Spleen (tissue), 11 donors: ENCODE measurements at regions not wholly inside any gene's neighbourhood (a gene's known extent, or its start where the extent isn't known, plus 50 kb on each side); places are given as distances from the start of the nearest gene placed in this dataset.

Source experiments
- DNase-seq: peaks from one replicate; pipeline ENCODE4 v3.0.0-alpha.2; 2020
- H3K27ac ChIP-seq, 8 donors: fragments of 200-600 bp; sonication (generic) in 7 of 8; 1 replicate in 4 of 8; 2 replicates in 4 of 8; pipeline versions ENCODE4 v1.5.0 to v1.8.0; 2016 to 2021; ENCODE audit warnings: inconsistent platforms in 4 of 8, mild to moderate bottlenecking in 4 of 8, moderate library complexity in 1 of 8
- H3K27me3 ChIP-seq, 7 donors: fragments of 200-600 bp; sonication (generic) in 6 of 7; replicated peaks in 1 of 7; 1 replicate in 4 of 7; 2 replicates in 3 of 7; pipeline versions ENCODE4 v1.5.0 to v1.8.0; 2016 to 2021; ENCODE audit warnings: inconsistent platforms in 3 of 7, mild to moderate bottlenecking in 1 of 7
- H3K36me3 ChIP-seq, 6 donors: fragments of 200-600 bp; sonication (generic) in 5 of 6; 1 replicate in 4 of 6; 2 replicates in 2 of 6; pipeline versions ENCODE4 v1.5.0 to v1.8.0; 2016 to 2021; ENCODE audit warnings: inconsistent platforms in 2 of 6
- H3K4me1 ChIP-seq, 6 donors: fragments of 200-600 bp; sonication (generic) in 5 of 6; 1 replicate in 3 of 6; 2 replicates in 3 of 6; pipeline versions ENCODE4 v1.5.0 to v1.8.0; 2016 to 2021; ENCODE audit warnings: inconsistent platforms in 3 of 6
- H3K4me3 ChIP-seq, 8 donors: fragments of 200-600 bp; sonication (generic) in 7 of 8; 1 replicate in 4 of 8; 2 replicates in 4 of 8; pipeline versions ENCODE4 v1.5.0 to v1.8.0; 2016 to 2021; ENCODE audit warnings: inconsistent platforms in 4 of 8, mild to moderate bottlenecking in 4 of 8, moderate library complexity in 2 of 8
- H3K9me3 ChIP-seq, 8 donors: fragments of 200-600 bp; sonication (generic) in 7 of 8; 1 replicate in 4 of 8; 2 replicates in 4 of 8; pipeline versions ENCODE4 v1.5.0 to v1.8.0; 2016 to 2021; ENCODE audit warnings: inconsistent platforms in 4 of 8
- POLR2A ChIP-seq, 3 donors: fragments of 450-650 bp; IDR thresholded peaks; one replicate each; pipeline ENCODE4 v1.5.1; 2017; ENCODE audit warnings: antibody characterized with exemption in 3 of 3, mild to moderate bottlenecking in 1 of 3
- POLR2AphosphoS5 ChIP-seq, 3 donors: sonication (generic); formaldehyde crosslinking; IDR thresholded peaks; one replicate each; pipeline ENCODE4 v1.5.1; 2017; ENCODE audit warnings: antibody characterized with exemption in 3 of 3
- WGBS, 5 donors: extraction: QIAGEN DNeasy Blood & Tissue Kit in 3 of 5; methylation state at CpG; one replicate each; pipeline versions ENCODE4 v1.1.5 to v1.1.7; 2013 to 2018; 5-methylcytosine and 5-hydroxymethylcytosine counted together
- intact Hi-C: fragments of 100-400 bp; cut with DNase I; formaldehyde crosslinking; loops from one replicate; pipeline ENCODE4 v1.15.0; 2023; ENCODE audit warnings: low total_unique reads
- TF ChIP-seq, protein P1 (sequence below), 11 experiments: fragments of 200-600 bp in 7 of 11; fragments of 450-650 bp in 4 of 11; sonication (generic) in 4 of 11; IDR thresholded peaks in 8 of 11; conservative IDR thresholded peaks in 3 of 11; 1 replicate in 7 of 11; 2 replicates in 4 of 11; pipeline versions ENCODE4 v1.4.0 to v1.8.0; 2016 to 2021; ENCODE audit warnings: antibody characterized with exemption in 11 of 11, inconsistent platforms in 4 of 11, mild to moderate bottlenecking in 1 of 11
- donor health status: healthy with polysubstance abuse.
- donor health status: DM: no; HTN: no; CAD: no; lungs with moderate emphysema.
- donor health status: DM: no; HTN: no; CAD: no.
- donor health status: Bipolar disorder and iron deficiency.
- donor health status: healthy.
- donor health status: DM: no; HTN: no; CAD: no.
- donor health status: DM: yes; HTN: yes; CAD: no.

DNA sequence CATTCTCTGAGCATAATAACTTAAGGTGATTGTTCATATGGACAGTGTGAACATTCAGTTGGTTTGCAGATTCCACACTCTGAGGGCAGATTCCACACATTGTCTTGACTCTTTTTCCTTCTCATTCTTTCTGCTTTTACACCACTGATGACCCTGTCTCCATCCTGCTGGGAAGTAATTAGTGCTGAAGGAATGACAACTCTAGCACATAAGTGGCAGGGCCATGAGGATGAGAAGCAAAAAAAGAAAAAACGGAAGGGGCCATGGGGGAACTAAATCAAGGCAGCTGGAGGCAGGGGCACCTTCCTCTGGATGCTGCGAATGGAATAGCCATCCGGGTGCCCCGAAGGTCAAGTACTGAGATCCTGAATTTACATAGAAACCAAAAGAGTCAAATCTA is 944.0 kb downstream of the KCNJ2 start:
- Histone ChIP-seq H3K4me3 (no peak overlapping the region), H3K9me3 (no peaks in the 10 kb centered on the region), H3K4me1 (no peaks in the 10 kb centered on the region), H3K27me3 (peaks cover 0 to 5% (median 0%) of the 10 kb centered on the region in 7 donors), H3K27ac (no peak overlapping the region), H3K36me3 (no peaks in the 10 kb centered on the region)
- intact Hi-C loops: no loop called here
- WGBS, 5 donors: 33 to 60% (median 52%) methylated on average over 4 of the region's 4 CpGs
- DNase-seq: no peak
- TF ChIP-seq POLR2A (IDR thresholded peaks at IDR 0.05): no peak
- TF ChIP-seq, protein P1, sequence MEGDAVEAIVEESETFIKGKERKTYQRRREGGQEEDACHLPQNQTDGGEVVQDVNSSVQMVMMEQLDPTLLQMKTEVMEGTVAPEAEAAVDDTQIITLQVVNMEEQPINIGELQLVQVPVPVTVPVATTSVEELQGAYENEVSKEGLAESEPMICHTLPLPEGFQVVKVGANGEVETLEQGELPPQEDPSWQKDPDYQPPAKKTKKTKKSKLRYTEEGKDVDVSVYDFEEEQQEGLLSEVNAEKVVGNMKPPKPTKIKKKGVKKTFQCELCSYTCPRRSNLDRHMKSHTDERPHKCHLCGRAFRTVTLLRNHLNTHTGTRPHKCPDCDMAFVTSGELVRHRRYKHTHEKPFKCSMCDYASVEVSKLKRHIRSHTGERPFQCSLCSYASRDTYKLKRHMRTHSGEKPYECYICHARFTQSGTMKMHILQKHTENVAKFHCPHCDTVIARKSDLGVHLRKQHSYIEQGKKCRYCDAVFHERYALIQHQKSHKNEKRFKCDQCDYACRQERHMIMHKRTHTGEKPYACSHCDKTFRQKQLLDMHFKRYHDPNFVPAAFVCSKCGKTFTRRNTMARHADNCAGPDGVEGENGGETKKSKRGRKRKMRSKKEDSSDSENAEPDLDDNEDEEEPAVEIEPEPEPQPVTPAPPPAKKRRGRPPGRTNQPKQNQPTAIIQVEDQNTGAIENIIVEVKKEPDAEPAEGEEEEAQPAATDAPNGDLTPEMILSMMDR (IDR thresholded peaks at IDR 0.05 in 8 of 11, conservative IDR thresholded peaks at IDR 0.05 in 3 of 11): no peak
- TF ChIP-seq POLR2AphosphoS5 (IDR thresholded peaks at IDR 0.05): no peak

DNA sequence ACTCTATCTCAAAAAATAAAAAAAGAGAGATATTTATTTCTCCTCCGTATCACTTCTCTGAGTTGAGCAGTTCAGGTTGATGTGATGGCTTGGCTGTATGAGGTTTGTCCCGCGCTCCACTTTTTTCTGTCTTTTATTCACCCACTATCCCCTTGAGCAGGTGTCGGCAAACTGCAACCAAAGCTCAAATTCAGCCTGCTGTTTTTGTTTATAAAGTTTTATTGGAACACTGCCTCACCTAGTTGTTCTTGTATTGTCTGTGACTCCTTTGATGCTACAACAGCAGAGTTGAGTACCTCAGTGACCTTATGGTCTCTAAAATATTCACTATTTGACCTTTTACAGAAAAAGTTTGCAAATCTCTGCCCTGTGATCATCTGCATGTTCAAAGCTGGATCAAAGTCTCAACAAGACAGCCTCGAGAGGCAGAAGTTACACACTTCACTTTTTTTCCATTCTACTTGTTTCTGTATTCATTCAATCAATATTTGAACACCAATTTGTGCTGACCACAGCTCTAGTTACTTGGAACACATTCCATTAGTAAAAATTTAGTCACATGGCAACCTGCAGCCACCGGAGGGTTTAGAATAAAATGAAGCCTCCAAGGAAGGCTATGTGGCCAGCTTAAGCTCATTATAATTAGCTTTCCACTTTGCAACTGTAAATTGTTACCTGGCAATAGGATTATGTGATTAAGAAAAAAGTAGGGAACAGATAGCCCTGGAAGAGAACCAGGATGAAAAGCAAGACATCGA is 945.8 kb downstream of the KCNJ2 start:
- TF ChIP-seq POLR2AphosphoS5 (IDR thresholded peaks at IDR 0.05): no peak
- no peak for TF ChIP-seq POLR2A (IDR thresholded peaks at IDR 0.05)
- TF ChIP-seq, protein P1 (IDR thresholded peaks at IDR 0.05 in 8 of 11, conservative IDR thresholded peaks at IDR 0.05 in 3 of 11): no peak
- no peaks in the 10 kb centered on the region for H3K4me1 ChIP-seq
- intact Hi-C loops: loop anchor here (5.0 kb wide), 1 partner anchor 1002 kb away; no protein-coding TSS in a partner anchor
- no peaks in the 10 kb centered on the region for H3K9me3 ChIP-seq
- no peak overlapping the region for H3K27ac ChIP-seq
- H3K4me3 ChIP-seq: no peak overlapping the region
- H3K27me3 ChIP-seq: peaks cover 0 to 5% (median 0%) of the 10 kb centered on the region in 7 donors
- no peak for DNase-seq
- no peaks in the 10 kb centered on the region for H3K36me3 ChIP-seq
- WGBS, 5 donors: 78 to 93% (median 84%) methylated on average over 7 of the region's 7 CpGs

DNA sequence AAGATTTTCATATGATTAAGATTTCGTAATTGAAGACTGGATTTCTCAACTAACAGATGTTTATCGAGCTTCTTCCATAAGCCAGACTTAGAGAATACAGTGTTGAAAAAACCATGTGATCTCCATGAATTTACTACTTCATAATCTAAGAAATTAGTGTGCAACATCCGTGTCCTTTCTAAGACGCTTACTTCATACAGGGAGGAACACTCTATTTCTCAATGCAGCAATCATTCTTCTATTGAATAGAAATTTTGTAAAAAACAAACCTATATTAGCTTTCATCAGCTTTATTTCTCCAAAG is 946.3 kb downstream of the KCNJ2 start:
- Histone ChIP-seq H3K27me3 (peaks cover 0 to 5% (median 0%) of the 10 kb centered on the region in 7 donors), H3K27ac (no peak overlapping the region), H3K4me3 (no peak overlapping the region), H3K4me1 (no peaks in the 10 kb centered on the region), H3K36me3 (no peaks in the 10 kb centered on the region), H3K9me3 (no peaks in the 10 kb centered on the region)
- DNase-seq: no peak
- TF ChIP-seq POLR2A (IDR thresholded peaks at IDR 0.05) (no peak), POLR2AphosphoS5 (IDR thresholded peaks at IDR 0.05) (no peak)
- TF ChIP-seq, protein P1 (IDR thresholded peaks at IDR 0.05 in 8 of 11, conservative IDR thresholded peaks at IDR 0.05 in 3 of 11): no peak
- intact Hi-C loops: loop anchor here (5.0 kb wide), 1 partner anchor 1002 kb away; no protein-coding TSS in a partner anchor
- 82 to 92% (median 91%) methylated on average over 4 of the region's 4 CpGs for WGBS, 5 donors

- Histone ChIP-seq H3K27me3 (peaks cover 0 to 2% (median 0%) of the 10 kb centered on the region in 7 donors), H3K36me3 (no peaks in the 10 kb centered on the region), H3K27ac (no peak overlapping the region), H3K4me3 (no peak overlapping the region), H3K4me1 (no peaks in the 10 kb centered on the region), H3K9me3 (peaks cover 0 to 6% (median 0%) of the 10 kb centered on the region in 8 donors)
- DNase-seq: no peak
- 41 to 52% (median 46%) methylated on average over 4 of the region's 4 CpGs for WGBS, 5 donors
- TF ChIP-seq, protein P1 (IDR thresholded peaks at IDR 0.05 in 8 of 11, conservative IDR thresholded peaks at IDR 0.05 in 3 of 11): no peak
- TF ChIP-seq POLR2AphosphoS5 (IDR thresholded peaks at IDR 0.05): no peak
- no peak for TF ChIP-seq POLR2A (IDR thresholded peaks at IDR 0.05)
- intact Hi-C loops: loop anchor here (5.0 kb wide), 1 partner anchor 1000 kb away; no protein-coding TSS in a partner anchor
Measured at GRCh38 chr17:71117466-71117865, 948.1 kb downstream of the KCNJ2 start.
